ENCODE measurements at regions not wholly inside any gene's neighbourhood (a gene's known extent, or its start where the extent isn't known, plus 50 kb on each side); places are given as distances from the start of the nearest gene placed in this dataset.

GRCh38 chr18:10042492-10042891, 128.7 kb downstream of the VAPA start:
- H3K27ac ChIP-seq: no peak overlapping the region
- no peak for TF ChIP-seq ZFX (IDR thresholded peaks at IDR 0.05)
- TF ChIP-seq CTCF (conservative IDR thresholded peaks at IDR 0.05): no peak

- TF ChIP-seq CTCF (conservative IDR thresholded peaks at IDR 0.05) (no peak), ZFX (IDR thresholded peaks at IDR 0.05) (no peak)
- H3K27ac ChIP-seq: no peak overlapping the region
Observed at GRCh38 chr18:10044054-10044453, 130.2 kb downstream of the VAPA start.

GRCh38 chr18:10045296-10045891, 131.6 kb downstream of the VAPA start:
- no peak overlapping the region for H3K27ac ChIP-seq
- TF ChIP-seq ZFX (IDR thresholded peaks at IDR 0.05) (no peak), CTCF (conservative IDR thresholded peaks at IDR 0.05) (no peak)

- TF ChIP-seq ZFX (IDR thresholded peaks at IDR 0.05) (no peak), CTCF (conservative IDR thresholded peaks at IDR 0.05) (no peak)
Observed at GRCh38 chr18:10046178-10046807, 132.5 kb downstream of the VAPA start.

GRCh38 chr18:10047237-10047636, 133.4 kb downstream of the VAPA start:
- H3K27ac ChIP-seq: no peak overlapping the region
- TF ChIP-seq CTCF (conservative IDR thresholded peaks at IDR 0.05) (no peak), ZFX (IDR thresholded peaks at IDR 0.05) (no peak)

More at GRCh38 chr18:10046178-10046807, 132.5 kb downstream of the VAPA start:
- no peak overlapping the region for H3K27ac ChIP-seq

GRCh38 chr18:10049747-10050146, 135.9 kb downstream of the VAPA start:
- TF ChIP-seq CTCF (conservative IDR thresholded peaks at IDR 0.05) (no peak), ZFX (IDR thresholded peaks at IDR 0.05) (no peak)
- no peak overlapping the region for H3K27ac ChIP-seq

- H3K27ac ChIP-seq: no peak overlapping the region
Observed at GRCh38 chr18:10050956-10051355, 137.1 kb downstream of the VAPA start.

More at GRCh38 chr18:10050956-10051355, 137.1 kb downstream of the VAPA start:
- TF ChIP-seq ZFX (IDR thresholded peaks at IDR 0.05): no peak
- no peak for TF ChIP-seq CTCF (conservative IDR thresholded peaks at IDR 0.05)
